Adrenal gland (tissue), 5 donors: ENCODE measurements at regions not wholly inside any gene's neighbourhood (a gene's known extent, or its start where the extent isn't known, plus 50 kb on each side); places are given as distances from the start of the nearest gene placed in this dataset.
A peak's percentile ranks its signal among the peaks of the same experiment; 100 is the strongest.

ENCODE experiments used
- POLR2A ChIP-seq, 2 donors: fragments of 450-650 bp; IDR thresholded peaks; one replicate each; pipeline ENCODE4 v1.6.1; 2017; ENCODE audit warnings: antibody characterized with exemption in 2 of 2, mild to moderate bottlenecking in 2 of 2, moderate library complexity in 1 of 2
- TF ChIP-seq, protein P1 (sequence below), 6 experiments: fragments of 450-650 bp in 4 of 6; fragments of 200-600 bp in 2 of 6; sonication (generic) in 1 of 6; IDR thresholded peaks; 1 replicate in 5 of 6; 2 replicates in 1 of 6; pipeline versions ENCODE4 v1.5.1 to v1.8.0; 2016 to 2021; ENCODE audit warnings: antibody characterized with exemption in 6 of 6, mild to moderate bottlenecking in 2 of 6, moderate library complexity in 1 of 6
- donor health status: DM: no; HTN: no; CAD: no.

- TF ChIP-seq POLR2A (IDR thresholded peaks at IDR 0.05), result no peak
- TF ChIP-seq, protein P1, sequence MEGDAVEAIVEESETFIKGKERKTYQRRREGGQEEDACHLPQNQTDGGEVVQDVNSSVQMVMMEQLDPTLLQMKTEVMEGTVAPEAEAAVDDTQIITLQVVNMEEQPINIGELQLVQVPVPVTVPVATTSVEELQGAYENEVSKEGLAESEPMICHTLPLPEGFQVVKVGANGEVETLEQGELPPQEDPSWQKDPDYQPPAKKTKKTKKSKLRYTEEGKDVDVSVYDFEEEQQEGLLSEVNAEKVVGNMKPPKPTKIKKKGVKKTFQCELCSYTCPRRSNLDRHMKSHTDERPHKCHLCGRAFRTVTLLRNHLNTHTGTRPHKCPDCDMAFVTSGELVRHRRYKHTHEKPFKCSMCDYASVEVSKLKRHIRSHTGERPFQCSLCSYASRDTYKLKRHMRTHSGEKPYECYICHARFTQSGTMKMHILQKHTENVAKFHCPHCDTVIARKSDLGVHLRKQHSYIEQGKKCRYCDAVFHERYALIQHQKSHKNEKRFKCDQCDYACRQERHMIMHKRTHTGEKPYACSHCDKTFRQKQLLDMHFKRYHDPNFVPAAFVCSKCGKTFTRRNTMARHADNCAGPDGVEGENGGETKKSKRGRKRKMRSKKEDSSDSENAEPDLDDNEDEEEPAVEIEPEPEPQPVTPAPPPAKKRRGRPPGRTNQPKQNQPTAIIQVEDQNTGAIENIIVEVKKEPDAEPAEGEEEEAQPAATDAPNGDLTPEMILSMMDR (IDR thresholded peaks at IDR 0.05), result peak in 2 of 6 experiments; percentile 28 to 30
These were observed 126.0 kb downstream of the TMEM174 start for GRCh38 chr5:73298772-73299630.
